ENCODE measurements at regions not wholly inside any gene's neighbourhood (a gene's known extent, or its start where the extent isn't known, plus 50 kb on each side); places are given as distances from the start of the nearest gene placed in this dataset.

- TF ChIP-seq CTCF (IDR thresholded peaks at IDR 0.05): no peak
- no peak for TF ChIP-seq EZH2 (IDR thresholded peaks at IDR 0.05; ENCODE audit: borderline replicate concordance, insufficient read depth, low read depth, low read length, poor library complexity, severe bottlenecking)
Measured at GRCh38 chr1:4871373-4871772, 217.0 kb downstream of the AJAP1 start.
